VCaP (cell line): ENCODE measurements at regions not wholly inside any gene's neighbourhood (a gene's known extent, or its start where the extent isn't known, plus 50 kb on each side); places are given as distances from the start of the nearest gene placed in this dataset.

Source experiments
- H3K27ac ChIP-seq: fragments of 450-650 bp; 2 replicates; pipeline ENCODE4 v1.5.1; 2017
- TF ChIP-seq, protein P1 (sequence below): fragments of 450-650 bp; conservative IDR thresholded peaks from 2 replicates; pipeline ENCODE4 v1.5.1; 2017; ENCODE audit warnings: mild to moderate bottlenecking, moderate library complexity

DNA sequence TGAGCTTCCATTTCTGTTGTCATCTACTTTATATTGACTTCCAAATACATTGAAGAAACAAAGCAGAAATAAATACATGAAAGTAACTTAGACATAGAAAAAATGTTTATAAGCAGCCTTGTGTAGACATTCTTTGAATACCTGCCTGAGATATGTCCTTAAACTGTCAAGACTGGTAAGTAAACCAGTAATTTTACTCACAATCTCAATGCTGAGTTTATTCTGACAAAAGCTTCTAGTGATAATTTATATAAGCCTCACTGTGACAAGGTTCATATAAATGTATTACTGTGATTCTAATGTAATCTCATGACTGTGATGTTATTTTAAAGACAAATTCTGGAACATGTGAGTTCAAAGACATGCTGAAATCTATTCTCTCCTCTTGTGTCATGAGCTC, 516.7 kb upstream of the B3GALT2 start:
- H3K27ac ChIP-seq = no peak overlapping the region
- TF ChIP-seq, protein P1, sequence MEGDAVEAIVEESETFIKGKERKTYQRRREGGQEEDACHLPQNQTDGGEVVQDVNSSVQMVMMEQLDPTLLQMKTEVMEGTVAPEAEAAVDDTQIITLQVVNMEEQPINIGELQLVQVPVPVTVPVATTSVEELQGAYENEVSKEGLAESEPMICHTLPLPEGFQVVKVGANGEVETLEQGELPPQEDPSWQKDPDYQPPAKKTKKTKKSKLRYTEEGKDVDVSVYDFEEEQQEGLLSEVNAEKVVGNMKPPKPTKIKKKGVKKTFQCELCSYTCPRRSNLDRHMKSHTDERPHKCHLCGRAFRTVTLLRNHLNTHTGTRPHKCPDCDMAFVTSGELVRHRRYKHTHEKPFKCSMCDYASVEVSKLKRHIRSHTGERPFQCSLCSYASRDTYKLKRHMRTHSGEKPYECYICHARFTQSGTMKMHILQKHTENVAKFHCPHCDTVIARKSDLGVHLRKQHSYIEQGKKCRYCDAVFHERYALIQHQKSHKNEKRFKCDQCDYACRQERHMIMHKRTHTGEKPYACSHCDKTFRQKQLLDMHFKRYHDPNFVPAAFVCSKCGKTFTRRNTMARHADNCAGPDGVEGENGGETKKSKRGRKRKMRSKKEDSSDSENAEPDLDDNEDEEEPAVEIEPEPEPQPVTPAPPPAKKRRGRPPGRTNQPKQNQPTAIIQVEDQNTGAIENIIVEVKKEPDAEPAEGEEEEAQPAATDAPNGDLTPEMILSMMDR = no peak

DNA sequence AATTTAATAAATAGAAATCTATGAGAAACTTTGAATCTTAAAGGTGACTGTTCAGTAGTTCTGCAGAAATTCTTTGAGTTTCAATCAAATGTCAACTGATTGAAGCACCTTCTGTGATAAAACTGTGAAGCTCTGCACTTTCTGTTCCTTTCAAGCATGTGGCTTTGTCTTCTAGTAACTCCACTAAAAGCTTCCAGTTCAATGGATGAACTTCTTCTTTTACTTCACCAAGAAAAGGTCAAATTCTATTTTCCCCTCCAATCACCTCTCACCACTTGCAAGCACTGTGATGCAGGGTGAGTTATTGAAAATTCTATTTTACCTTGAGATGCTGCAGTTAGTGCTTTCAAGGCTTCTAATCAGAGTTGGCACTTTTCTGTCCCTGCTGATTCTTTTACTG, 515.3 kb upstream of the B3GALT2 start:
- H3K27ac ChIP-seq = no peak overlapping the region
- TF ChIP-seq, protein P1 = no peak

DNA sequence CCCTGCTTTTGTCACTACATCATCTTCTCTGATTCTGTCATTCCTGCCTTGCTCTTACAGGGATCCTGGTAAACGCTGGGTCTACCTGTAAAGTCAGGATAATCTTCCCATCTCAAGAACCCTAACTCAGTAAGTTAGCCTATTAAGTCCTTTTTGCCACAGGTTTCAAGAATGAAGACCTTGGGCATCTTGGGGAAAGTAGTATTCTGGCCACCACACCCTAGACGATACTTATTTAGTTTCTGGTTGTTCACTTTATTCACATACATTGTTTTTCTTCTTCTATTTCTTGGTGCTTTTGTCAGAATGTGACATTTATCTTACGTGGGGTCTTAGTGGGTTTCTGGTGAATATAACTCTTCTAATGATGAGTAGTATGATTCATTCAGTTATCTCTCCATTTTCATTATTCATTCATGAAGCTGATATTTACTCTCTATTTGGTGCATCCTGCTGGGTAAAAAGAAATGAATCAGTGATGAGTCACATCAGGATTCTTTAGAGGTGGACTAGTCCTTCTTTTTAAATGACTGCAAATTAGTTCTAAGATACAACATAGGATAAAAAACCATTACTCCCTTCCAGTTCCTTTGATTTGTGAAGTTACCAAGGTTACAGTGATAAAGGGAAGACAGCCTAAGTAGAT, 514.4 kb upstream of the B3GALT2 start:
- no peak overlapping the region for H3K27ac ChIP-seq
- TF ChIP-seq, protein P1 = no peak

DNA sequence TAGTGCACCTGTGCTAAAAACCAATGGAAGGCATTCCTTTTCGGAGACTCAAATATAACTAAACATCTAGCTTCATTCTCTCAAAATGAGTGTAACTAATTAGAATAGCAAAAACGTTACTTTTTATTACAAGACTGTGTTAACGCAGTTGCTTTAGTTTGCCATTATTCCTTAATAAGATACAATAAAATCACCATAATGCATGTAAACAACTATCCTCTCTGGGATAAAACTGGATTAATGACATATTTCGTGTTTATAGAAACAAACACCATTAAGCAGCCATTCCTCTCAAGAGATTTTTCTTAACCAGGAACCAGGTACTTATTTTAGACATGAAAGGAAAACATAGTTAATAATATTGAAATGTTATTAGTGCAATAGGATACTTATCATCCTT, 512.8 kb upstream of the B3GALT2 start:
- H3K27ac ChIP-seq = no peak overlapping the region

DNA sequence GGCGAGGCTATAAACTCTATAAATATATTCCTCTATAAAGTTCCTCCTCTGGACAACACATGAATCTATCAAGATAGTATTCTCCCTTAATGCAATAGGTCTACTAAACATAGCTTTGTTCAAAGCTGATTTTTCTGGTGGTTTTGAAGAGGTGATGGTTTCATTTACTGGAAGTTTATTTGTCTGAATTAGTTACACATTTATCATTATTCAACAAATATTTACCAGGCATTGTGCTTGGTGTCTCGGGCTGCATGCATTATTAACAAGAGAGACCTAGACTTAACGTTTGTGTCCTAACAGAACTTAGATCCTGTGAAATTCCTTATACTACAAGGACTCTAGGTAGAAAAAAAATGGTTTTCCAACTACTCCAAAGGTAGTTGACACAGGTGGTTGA, 511.4 kb upstream of the B3GALT2 start:
- H3K27ac ChIP-seq = no peak overlapping the region
- TF ChIP-seq, protein P1 = no peak

More for the DNA sequence above, 512.8 kb upstream of the B3GALT2 start:
- TF ChIP-seq, protein P1 = no peak

DNA sequence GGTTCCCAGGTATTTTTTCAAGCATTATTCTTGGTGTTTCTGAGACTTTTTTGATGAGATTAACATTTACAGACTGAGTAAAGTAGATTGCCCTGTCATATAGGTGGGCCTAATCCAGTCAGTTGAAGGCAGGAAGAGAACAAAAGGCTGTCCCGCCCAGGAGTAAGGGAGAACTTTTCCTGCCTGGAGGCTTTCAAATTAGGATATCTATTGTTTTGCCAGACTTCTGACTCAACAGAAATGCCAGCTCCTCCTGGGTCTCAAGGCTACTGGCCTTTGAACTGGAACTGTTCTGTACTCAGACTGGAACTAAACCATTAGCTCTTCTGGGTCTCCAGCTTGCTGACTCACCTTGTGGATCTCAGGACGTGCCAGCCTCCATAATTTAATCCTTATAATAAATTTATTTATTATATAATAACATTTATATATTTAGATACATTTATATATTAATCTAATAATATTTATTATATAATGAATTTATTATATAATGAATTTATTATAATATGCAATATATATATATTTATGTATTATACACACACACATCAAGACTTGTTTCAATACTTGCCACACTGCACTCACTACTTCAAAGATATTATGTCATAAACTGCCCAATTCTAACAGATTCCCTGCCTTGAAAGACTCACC, 510.8 kb upstream of the B3GALT2 start:
- TF ChIP-seq, protein P1 = no peak
- H3K27ac ChIP-seq = no peak overlapping the region

DNA sequence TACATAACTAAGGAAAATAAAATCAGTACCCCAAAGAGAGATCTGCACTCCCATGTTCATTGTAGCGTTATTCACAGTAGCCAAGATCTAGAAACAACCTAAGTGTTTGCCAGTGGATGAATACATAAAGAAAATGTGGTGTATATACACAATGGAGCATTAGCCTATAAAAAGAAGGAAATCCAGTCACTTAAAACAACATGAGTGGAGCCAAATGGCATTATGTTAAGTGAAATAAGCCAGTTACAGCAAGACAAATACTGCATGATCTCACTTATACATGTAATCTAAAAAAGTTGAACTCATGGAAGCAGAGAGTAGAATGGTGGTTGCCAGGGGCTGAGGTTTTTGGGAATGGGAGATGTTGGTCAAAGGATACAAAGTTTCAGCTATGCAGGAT, 508.3 kb upstream of the B3GALT2 start:
- TF ChIP-seq, protein P1 = no peak
- H3K27ac ChIP-seq = no peak overlapping the region
